ENCODE measurements at regions not wholly inside any gene's neighbourhood (a gene's known extent, or its start where the extent isn't known, plus 50 kb on each side); places are given as distances from the start of the nearest gene placed in this dataset.

DNA sequence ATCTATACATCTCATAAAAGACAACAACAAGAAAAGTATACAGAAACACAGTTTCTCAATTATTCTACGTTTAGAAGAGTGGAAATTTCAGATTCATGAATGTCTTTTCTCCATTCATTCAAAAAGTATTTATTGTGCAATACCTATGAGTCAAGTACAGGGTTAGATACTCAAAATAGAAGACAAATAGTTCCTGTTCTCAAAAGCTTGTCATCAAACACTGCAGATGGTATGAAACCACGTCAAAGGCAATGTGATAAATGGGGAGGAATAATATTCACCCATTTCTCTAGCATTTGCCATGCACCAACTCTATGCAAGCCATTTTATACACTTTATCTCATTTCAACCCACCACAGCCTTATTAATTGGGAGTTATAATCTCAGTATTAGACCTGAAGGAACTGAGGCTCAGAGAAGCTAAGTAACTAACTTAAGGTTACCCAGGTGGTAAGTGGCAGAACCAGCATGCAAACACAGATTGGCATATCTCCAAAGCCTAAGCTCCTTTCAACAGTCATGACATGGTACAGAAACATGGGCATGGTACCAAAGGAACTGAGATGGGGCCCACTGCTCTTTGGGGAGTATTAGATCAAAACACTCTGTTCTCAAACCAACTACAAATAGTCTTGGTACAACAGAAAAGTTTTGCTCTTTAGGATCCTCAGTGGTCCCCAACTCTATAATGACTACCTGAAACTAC, 67.2 kb upstream of the NPAS2 start:
- no peak for DNase-seq (ENCODE audit: extremely low read depth in 1 of 11, low read depth in 9 of 11, low spot score in 4 of 11)

DNA sequence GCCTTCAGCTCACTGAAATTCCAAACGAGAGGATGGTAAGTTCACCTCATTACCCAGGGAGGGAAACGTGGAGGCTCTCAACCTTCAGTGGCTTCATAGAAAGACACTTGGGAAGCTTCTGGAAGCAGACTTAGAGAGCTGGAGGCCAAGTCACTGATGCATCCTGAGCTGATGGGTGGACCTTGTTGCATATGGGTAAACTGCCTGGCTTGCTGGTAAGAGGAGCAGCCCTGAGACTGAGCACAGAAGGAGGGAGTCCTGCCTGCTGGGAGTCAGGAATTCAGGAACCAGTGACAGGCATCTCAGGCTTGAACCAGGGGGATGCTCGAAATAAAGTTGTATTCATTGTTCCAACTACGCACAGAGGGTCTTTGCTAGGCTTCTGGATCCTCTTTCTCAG, 66.5 kb upstream of the NPAS2 start:
- DNase-seq (ENCODE audit: extremely low read depth in 1 of 11, low read depth in 9 of 11, low spot score in 4 of 11), result no peak

DNA sequence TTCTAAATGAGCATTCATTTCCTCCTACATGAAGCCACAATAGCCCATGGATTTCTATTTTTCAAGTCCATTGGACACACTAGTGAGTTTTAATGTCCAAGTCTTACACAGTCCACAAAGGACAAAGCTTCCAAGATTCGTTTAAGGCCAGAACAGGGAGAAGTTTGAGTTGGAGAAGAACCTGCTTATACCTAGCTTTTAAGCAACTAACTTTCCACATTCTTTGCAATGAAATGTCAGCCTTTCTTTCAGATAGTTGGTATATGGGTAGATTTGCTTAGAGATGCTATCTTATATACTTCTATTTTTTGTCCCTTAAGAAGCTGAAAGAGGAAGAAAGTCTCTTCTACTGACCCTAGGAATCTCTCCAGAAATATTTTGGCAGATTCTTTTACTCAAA, 66.1 kb upstream of the NPAS2 start:
- no peak for DNase-seq (ENCODE audit: extremely low read depth in 1 of 11, low read depth in 9 of 11, low spot score in 4 of 11)

DNA sequence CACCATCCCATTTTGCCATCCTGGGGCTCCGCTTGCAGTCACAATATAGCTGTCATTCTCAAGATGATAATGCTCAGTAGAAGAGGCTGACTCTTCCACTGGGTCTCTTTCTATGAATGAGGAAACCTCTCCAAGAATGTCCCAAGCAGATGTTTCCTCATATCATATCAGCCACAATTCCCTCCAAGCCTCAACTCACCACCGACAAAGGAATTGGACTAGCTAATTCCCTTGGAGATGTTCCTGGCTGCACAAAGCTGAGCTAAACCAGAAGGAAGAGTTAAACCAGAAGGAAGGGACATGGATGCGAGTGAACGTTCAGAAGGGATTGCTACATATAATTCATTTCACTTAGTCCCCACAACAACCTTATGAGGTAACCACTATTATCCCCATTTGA, 65.0 kb upstream of the NPAS2 start:
- no peak for DNase-seq (ENCODE audit: extremely low read depth in 1 of 11, low read depth in 9 of 11, low spot score in 4 of 11)

DNA sequence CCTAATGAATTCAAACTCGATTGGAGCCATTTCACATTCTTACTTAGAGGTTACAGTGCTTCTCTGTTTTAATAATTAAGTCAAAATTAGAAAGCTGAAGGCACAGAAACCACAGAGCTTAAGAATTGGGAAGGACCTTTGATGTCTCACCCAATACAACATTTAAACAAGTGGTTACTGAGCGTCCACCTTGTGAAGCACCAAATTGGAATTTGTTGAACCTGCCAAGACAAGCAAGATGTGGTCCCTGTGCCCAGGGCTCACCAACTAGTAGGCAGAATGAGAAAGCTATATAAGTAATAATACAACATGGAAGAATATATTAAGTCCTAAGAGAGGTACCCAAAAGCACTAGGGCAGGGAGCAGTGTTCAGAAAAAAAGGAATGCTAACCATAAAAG, 64.5 kb upstream of the NPAS2 start:
- no peak for DNase-seq (ENCODE audit: extremely low read depth in 1 of 11, low read depth in 9 of 11, low spot score in 4 of 11)

DNA sequence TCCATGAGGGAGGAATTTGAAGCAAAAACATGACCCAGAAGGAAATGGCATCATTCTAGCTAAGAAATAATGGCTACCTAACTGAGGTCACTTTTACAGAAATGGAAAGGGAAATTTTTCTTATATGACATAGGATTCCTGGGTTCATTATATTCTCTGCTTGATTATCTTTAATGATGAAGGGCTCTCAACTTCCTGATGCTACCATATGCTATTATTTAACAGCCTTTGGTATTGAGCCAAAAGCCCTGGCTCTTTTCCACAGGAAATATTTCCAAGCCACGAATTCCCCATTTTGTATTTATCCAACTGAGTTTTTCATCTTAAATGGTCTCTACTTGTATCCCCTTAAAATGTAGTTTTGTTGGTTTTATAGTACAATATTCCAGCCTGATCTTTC, 63.2 kb upstream of the NPAS2 start:
- DNase-seq (ENCODE audit: extremely low read depth in 1 of 11, low read depth in 9 of 11, low spot score in 4 of 11), result no peak

DNA sequence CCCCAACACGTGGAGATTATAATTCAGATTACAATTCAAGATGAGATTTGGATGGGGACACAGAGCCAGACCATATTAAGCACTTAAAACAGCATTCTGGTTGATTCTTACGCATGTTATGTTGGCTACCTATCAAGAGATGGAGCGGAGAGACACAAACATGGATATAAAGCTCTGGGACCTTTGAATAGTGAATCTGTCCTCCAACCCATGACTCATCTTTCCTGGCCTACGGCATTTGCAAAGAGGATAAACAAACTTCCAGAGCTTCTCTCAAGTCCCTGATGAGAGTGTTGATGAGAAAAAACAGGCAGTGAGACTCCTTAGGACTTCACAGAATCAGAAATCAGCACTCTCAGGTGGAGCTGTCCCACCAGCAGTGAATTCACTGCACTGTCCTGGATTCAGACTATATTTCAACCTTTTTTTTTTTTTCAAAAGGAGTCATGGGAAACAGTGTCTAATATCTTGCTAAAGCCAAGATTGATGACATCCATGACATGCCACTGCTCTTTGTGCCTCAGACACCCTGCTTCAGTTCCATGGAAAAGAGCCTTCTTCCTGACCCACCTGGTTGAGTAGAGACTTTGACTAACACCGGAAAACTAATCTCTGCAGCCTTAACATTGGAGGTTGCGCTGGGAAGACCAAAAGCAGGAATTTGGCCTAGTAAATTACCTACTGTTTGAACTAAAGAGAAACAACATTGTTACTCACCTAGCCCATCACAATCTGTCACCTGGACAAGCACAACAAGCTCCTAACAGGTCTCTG, 62.1 kb upstream of the NPAS2 start:
- no peak for DNase-seq (ENCODE audit: extremely low read depth in 1 of 11, low read depth in 9 of 11, low spot score in 4 of 11)

DNA sequence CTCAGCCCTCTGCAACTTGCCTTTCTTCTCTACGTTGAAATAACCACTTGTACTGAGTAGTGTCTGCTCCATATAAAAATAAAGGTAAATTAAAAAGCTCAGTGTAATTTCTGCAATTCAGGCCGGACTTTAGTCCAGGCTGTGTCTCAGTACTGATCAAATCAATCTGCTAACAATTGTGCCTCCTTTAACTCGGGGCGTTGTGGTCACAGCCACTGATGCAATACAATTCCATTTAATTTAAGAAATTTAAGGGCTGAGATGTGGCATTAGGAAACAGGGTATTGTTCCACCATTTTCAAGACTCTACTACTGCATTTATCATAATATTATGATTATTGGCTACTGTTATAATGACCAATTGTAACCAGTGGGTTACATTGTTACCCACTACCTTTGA, 60.0 kb upstream of the NPAS2 start:
- no peak for DNase-seq (ENCODE audit: extremely low read depth in 1 of 11, low read depth in 9 of 11, low spot score in 4 of 11)

DNA sequence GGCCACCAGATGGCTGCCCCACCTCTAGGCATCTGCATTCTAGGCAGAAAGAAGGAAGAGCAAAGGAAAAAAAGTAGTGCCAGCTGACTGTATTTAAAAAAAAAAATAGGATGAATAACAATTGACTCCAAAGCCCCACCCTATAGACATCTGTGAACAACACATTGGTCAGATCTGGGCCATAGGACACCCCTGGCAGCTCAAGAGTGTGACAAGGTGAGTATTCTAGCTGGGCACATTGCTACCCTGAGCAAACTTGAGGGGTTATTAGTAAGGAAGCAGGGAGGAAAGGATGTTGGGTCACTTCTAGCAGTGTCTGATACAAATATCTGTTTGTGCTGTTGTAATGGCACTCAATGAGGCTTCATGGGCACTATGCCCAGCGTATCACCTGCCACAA, 58.6 kb upstream of the NPAS2 start:
- DNase-seq (ENCODE audit: extremely low read depth in 1 of 11, low read depth in 9 of 11, low spot score in 4 of 11), result no peak

DNA sequence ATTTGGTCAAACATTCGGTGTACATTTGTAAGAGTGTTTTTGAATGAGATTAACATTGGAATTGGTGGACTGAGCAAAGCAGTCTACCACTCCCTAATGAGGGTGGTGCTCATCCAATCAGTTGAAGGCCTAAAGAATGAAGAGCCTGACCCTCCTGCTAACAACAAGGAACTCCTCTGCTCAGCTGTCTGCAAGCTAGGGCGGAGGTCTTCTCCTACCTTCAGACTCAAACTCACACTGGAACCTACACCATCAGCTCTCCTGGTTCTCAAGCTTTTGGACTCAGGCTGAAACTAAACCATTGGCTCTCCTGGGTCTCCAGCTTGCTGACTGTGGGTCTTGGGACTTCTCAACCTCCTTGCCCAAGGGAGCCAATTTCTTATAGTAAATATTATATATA, 55.5 kb upstream of the NPAS2 start:
- DNase-seq (ENCODE audit: extremely low read depth in 1 of 11, low read depth in 9 of 11, low spot score in 4 of 11), result no peak

DNA sequence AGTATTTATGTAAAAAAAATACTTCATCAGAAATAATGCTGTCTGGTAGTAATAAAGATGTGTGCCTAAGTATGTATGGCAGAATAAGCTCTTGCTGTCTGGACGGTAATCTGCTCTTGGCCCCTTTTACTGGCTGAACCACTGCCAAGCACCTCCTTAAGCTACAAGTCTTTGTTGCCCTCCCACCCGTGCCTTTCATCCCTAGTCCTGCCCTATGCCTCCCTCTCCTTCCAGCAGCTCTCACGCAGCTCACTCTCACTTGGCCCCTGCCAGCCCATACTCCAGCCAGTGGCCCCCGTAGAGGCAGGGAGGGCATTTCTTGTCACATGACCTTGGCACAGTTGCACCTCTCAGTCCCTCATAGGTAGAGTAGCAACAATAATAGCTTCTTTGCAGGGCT, 54.5 kb upstream of the NPAS2 start:
- no peak for DNase-seq (ENCODE audit: extremely low read depth in 1 of 11, low read depth in 9 of 11, low spot score in 4 of 11)

DNA sequence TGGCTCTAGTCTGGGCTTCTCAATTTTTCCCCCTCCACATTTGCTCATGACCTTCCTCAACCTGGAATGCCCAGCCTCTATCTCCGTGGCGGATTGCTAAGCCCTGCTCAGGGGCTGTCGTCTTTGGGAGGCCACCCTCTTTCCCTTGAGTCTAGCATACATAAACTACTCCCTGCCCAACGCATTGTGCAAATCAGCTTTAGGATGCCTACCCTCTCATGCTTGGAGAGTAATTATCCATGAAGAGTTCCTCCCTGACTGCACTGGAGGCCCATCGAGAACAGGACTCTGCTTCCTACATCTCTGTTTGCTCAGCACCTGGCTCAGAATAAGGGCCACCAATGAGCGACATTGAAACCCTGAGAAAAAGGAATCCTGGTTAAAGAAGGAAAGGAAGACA, 53.7 kb upstream of the NPAS2 start:
- DNase-seq (ENCODE audit: extremely low read depth in 1 of 11, low read depth in 9 of 11, low spot score in 4 of 11), result no peak

DNA sequence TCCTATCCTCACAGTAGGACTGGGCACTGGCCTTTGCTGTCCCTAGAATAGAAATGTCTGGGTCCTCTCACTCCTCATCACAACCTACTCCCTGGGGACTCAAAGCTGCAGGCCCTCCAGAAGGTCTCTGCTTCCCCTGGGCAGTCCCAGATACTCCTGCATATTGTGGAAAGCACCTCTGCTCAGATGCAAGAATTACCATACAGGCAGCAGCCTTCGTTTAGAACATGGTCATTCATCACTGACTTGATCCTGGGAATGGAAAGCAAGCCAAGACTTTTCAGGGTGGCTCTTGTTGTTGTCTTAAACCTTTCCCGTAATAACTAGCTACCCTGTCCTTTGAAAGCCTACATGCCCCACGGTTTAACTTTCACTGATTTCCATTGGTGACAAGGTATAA, 53.1 kb upstream of the NPAS2 start:
- no peak for DNase-seq (ENCODE audit: extremely low read depth in 1 of 11, low read depth in 9 of 11, low spot score in 4 of 11)

DNA sequence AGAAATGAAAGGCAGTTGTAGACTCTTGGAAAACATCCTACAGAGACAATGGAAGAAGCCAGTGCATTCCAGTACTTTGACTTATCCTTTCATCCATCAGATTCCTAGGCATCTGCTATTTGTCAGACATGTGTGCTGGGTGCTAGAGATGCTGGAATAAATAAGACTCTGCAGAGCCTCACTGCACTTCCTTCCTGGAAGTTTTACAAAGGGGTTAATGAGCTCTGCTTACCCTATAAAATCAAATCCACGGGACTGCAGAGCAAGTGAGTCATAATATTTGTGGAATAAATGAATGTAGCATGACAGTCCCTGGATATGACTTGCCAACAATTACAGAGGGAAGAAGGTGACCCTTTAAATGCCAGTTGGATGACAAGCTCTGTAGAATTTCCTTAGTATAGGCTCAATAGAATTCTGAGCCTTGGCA, 52.7 kb upstream of the NPAS2 start:
- DNase-seq (ENCODE audit: extremely low read depth in 1 of 11, low read depth in 9 of 11, low spot score in 4 of 11), result no peak

DNA sequence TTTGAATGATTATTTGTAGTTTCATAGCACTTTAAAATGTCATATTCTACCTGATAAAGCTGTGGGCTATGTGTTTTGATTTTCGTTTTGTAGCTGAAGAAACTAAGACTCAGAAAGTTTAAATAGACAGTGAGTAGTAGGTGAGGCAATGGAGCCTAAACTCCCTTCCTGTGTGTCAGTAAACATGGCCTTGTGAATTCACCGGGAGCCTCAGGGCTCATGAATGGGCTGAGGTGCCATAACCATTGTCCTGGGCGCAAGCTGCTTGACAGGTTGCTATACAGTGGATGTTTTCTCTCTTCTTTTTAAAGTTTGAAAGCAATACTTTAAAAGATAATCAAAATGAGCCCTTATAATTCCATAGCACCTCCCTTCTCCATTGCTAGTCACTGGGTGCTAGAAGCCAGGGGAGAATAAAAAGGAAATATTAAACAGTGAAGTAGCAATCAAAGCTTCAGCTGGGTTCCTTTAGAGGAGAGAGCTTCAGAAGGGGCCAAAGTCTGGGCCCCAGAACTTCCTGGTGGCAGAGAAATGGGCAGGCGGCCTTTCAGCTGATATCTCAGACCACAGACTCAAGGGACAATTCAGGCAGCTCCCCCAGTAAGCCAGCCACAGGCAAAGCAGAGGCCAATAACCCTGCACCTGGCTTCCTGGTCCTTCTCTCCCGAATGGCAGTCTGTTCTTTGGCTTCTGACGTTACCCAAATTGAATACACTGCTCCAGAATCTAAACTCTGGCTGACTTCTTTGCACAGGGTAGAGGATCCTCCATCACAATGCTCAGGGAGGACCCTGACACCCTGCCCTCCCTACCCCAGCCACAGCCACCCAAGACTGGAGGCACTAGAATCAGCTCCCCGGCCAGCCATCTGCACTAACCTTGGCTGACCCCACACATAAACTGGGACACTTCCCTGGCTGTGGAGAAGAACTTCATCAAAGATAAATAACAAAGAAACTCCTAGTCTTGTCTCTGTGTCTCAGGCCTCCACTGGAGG, 51.8 kb upstream of the NPAS2 start:
- DNase-seq (ENCODE audit: extremely low read depth in 1 of 11, low read depth in 9 of 11, low spot score in 4 of 11), result no peak
